Fibroblast of villous mesenchyme (primary cell): ENCODE measurements at regions not wholly inside any gene's neighbourhood (a gene's known extent, or its start where the extent isn't known, plus 50 kb on each side); places are given as distances from the start of the nearest gene placed in this dataset.

ENCODE experiments used
- DNase-seq: peaks from one replicate; pipeline ENCODE4 v3.0.0-alpha.2; 2010; ENCODE audit warnings: low read depth
- H3K4me3 ChIP-seq: 2 replicates; pipeline ENCODE4 v1.5.1; 2011; ENCODE audit warnings: low read depth, mild to moderate bottlenecking, low read length
- TF ChIP-seq, protein P1 (sequence below): IDR thresholded peaks from 2 replicates; pipeline ENCODE4 v1.5.1; 2012; ENCODE audit warnings: low read depth, mild to moderate bottlenecking, low read length; ENCODE audit not compliant: insufficient read depth

DNA sequence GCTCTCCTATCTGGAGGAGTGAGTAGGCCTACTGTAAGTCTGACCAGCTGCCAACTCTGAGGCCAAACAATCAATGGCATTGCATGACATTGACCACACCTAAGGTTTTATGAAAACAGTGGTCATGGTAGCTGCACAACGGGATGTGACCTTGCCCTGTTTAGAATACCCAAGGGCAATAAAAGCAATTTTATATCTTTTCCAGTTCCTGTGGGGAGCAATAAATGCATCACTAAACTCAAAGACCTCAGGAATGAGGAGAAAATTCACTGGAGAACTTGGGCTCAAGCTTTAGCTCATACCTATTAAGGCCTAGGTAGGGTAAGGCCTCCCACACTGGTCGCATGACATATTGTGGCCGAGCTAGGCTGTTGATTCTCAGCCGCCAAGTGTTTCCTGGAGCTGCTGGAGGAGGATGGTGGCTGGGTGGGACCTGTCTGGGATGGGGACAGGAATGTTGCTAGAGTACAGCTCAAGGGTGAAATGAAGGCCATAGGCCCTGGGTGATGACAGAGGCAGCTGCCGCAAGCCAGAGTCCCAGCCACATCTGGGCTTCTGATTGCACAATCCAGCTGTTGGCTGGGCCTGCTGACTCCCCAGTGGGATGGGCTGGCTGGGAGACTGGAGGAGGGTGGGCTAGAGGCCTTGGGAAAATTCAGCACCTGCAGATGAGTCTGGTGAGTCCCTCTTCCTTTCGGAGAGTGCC lies 313.7 kb downstream of the CYP26B1 start:
- DNase-seq, result peak; percentile 58
- TF ChIP-seq, protein P1, sequence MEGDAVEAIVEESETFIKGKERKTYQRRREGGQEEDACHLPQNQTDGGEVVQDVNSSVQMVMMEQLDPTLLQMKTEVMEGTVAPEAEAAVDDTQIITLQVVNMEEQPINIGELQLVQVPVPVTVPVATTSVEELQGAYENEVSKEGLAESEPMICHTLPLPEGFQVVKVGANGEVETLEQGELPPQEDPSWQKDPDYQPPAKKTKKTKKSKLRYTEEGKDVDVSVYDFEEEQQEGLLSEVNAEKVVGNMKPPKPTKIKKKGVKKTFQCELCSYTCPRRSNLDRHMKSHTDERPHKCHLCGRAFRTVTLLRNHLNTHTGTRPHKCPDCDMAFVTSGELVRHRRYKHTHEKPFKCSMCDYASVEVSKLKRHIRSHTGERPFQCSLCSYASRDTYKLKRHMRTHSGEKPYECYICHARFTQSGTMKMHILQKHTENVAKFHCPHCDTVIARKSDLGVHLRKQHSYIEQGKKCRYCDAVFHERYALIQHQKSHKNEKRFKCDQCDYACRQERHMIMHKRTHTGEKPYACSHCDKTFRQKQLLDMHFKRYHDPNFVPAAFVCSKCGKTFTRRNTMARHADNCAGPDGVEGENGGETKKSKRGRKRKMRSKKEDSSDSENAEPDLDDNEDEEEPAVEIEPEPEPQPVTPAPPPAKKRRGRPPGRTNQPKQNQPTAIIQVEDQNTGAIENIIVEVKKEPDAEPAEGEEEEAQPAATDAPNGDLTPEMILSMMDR, result no peak
- no peak overlapping the region for H3K4me3 ChIP-seq

DNA sequence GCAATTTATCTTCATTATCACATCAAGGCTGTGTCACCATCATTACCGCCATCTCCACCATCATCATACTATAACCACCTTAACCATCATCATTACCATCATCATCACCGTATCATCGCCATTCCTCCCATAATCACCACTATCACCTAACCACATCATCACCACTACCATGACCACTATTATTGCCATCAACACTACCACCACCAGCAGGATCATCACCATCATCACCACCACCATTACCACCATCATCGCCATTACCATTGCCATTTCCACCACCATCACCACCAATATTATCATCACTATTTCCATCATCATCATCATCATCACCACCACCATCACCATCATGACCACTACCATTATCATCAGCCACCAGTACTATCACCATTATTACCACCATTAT lies 314.4 kb downstream of the CYP26B1 start:
- no peak overlapping the region for H3K4me3 ChIP-seq
- DNase-seq, result no peak
- TF ChIP-seq, protein P1, result no peak

DNA sequence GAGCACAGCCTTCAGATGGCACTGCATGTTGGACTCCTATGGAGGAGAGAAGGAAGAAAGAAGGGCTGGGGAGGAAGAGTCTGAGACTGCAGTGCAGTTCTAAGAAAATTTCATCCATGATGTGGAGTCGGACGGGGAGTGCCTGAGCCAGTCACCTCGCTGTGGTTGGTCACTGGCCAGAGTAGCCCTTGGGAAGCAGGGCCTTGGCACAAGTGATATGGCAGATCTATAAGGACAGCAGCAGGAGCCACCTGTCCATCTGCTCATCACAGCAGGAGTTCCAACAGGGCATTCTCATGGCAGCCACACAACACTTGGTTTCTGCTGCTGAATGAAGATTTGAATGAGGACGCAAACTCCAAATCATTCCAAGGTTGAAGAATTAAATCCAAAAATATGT lies 314.8 kb downstream of the CYP26B1 start:
- DNase-seq, result no peak
- TF ChIP-seq, protein P1, result no peak
- no peak overlapping the region for H3K4me3 ChIP-seq

DNA sequence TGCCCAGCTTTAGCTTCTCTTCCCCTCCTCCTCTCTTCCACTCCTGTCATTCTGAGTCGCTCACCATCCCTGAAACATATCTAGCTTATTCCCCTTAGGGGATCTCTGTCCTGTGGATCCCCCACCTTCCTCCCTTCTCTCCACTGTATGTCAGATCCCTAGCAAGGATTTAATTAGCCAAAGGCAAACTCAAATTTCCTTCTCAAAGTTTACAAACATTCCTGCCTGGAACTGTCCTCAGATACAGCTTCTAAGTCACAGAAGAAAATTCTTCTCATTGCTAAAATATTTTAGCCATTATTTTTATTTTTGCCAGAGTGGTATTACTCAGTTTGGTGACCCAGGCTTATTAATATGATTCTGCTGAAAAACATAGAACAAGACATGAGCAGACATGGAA lies 315.3 kb downstream of the CYP26B1 start:
- no peak overlapping the region for H3K4me3 ChIP-seq
- peak; percentile 38 for DNase-seq
- TF ChIP-seq, protein P1, result no peak

DNA sequence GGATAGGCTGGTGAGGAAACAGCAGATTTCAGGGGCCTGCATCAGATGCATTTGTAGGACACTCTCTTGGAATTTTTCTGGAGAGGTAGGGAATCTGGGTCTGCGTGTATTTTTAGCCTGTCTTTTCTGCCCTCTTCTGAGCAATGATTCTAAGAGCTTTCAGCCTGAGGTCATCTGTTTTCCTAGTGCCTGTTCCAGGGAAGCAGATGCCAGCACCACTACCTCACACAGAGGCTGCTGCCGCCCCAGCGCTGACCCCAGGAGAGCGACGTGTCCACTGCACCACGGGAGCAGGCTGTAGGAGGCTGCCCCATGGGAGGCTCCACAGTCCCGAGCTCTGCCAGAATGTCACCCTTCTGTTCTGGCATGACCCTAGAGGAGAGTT lies 316.5 kb downstream of the CYP26B1 start:
- H3K4me3 ChIP-seq, result no peak overlapping the region
- DNase-seq, result peak; percentile 69
- TF ChIP-seq, protein P1, result no peak

DNA sequence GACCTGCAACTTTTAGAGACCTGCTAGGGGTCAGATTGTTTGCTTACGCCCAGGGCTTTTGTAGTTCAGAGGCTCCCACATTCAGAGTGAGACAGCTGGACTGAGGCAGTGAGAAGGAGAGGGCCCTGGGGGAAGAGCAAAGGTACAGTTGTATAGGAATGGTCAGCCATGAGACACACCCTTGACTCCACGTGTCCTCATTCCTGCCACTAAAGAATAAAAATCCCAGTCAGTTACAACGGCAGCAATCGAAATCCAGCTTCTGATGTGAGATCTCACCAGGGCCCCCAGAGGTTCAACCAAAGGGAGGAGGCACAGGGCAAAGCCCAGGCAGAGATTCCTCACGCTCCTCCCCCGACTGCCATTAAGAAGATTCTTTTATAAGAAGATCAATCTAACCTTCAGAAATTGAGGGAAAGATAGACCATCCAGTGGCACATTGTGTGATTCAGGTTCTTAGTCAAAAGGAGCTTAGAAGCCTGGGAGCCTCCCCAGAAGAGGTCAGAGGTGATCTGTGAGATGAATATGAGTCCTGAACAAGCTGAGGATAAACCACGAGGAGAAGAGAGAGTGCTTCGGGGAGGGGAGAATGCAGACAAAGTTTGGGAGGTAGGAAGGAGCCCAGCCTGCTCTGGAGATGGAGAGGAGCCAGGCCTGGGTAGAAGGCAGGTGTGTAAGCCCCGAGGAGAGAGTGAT lies 317.0 kb downstream of the CYP26B1 start:
- TF ChIP-seq, protein P1, result no peak
- DNase-seq, result peak; percentile 18
- no peak overlapping the region for H3K4me3 ChIP-seq
